RWPE1 (cell line): ENCODE measurements at regions not wholly inside any gene's neighbourhood (a gene's known extent, or its start where the extent isn't known, plus 50 kb on each side); places are given as distances from the start of the nearest gene placed in this dataset.

Experiments used
- CTCF ChIA-PET: fragments of 350-600 bp; sonication (Branson Sonifier 250); formaldehyde crosslinking; extraction: SDS; loops from one replicate; lab custom pipeline; 2021; lab: Yijun Ruan, JAX
- POLR2A ChIA-PET: fragments of 400-600 bp; formaldehyde crosslinking; extraction: SDS; loops from one replicate; lab custom pipeline; 2020; ENCODE audit warnings: antibody characterized with exemption; ENCODE audit not compliant: low non-redundant PET; lab: Yijun Ruan, JAX
- DNase-seq: peaks from one replicate; pipeline ENCODE4 v3.0.0; 2012; ENCODE audit warnings: low spot score
- H3K27ac ChIP-seq: fragments of 450-650 bp; 2 replicates; pipeline ENCODE4 v1.5.1; 2017
- CTCF ChIP-seq: fragments of 450-650 bp; conservative IDR thresholded peaks from 2 replicates; pipeline ENCODE4 v1.5.1; 2017; ENCODE audit warnings: low read depth, mild to moderate bottlenecking

- no peak for TF ChIP-seq CTCF
- ChIA-PET CTCF (no interaction called here), POLR2A (no interaction called here)
- DNase-seq = no peak
- H3K27ac ChIP-seq = no peak overlapping the region
Observed at GRCh38 chr7:121810831-121811672, 61.9 kb upstream of the PTPRZ1 start.

GRCh38 chr7:121807078-121807477, 65.9 kb upstream of the PTPRZ1 start:
- no peak for DNase-seq
- CTCF ChIA-PET = no interaction called here
- no peak for TF ChIP-seq CTCF
- no peak overlapping the region for H3K27ac ChIP-seq
- POLR2A ChIA-PET = no interaction called here

- ChIA-PET POLR2A (no interaction called here), CTCF (interaction anchor here (0.6 kb wide), 1 partner anchor 176 kb away, joined by 6 read pairs; no protein-coding TSS in a partner anchor)
- no peak for TF ChIP-seq CTCF
- H3K27ac ChIP-seq = no peak overlapping the region
- DNase-seq = no peak
Observed at GRCh38 chr7:121803039-121803438, 69.9 kb upstream of the PTPRZ1 start.

GRCh38 chr7:121800916-121801675, 71.9 kb upstream of the PTPRZ1 start:
- ChIA-PET POLR2A (no interaction called here), CTCF (interaction anchor here (0.5 kb wide), 1 partner anchor 672 kb away, joined by 3 read pairs; no protein-coding TSS in a partner anchor)
- H3K27ac ChIP-seq = no peak overlapping the region
- DNase-seq = no peak
- no peak for TF ChIP-seq CTCF

GRCh38 chr7:121798896-121799295, 74.1 kb upstream of the PTPRZ1 start:
- CTCF ChIA-PET = interaction anchor here (0.6 kb wide), 1 partner anchor 196 kb away, joined by 3 read pairs; no protein-coding TSS in a partner anchor
- POLR2A ChIA-PET = no interaction called here
- no peak overlapping the region for H3K27ac ChIP-seq
- DNase-seq = peak; percentile 10
- TF ChIP-seq CTCF = no peak

- no peak for TF ChIP-seq CTCF
- ChIA-PET POLR2A (no interaction called here), CTCF (interaction anchor here (0.6 kb wide), 1 partner anchor 196 kb away, joined by 3 read pairs; no protein-coding TSS in a partner anchor)
- no peak for DNase-seq
- no peak overlapping the region for H3K27ac ChIP-seq
Observed at GRCh38 chr7:121798453-121798840, 74.5 kb upstream of the PTPRZ1 start.
